PC-3 (cell line): ENCODE measurements at regions not wholly inside any gene's neighbourhood (a gene's known extent, or its start where the extent isn't known, plus 50 kb on each side); places are given as distances from the start of the nearest gene placed in this dataset.
A peak's percentile ranks its signal among the peaks of the same experiment; 100 is the strongest.

Source experiments
- ATAC-seq: fragments of 200-7000 bp; cut with Tn5 transposase; 2 replicates; pipeline ENCODE4 v1.9.1; 2020; ENCODE audit warnings: mild to moderate bottlenecking, moderate library complexity
- BruUV-seq: library from RNA; stranded (reverse); fragments of 400-500 nt; replicated peaks from 2 replicates; lab custom pipeline; 2021; lab: Mats Ljungman, UMichigan
- CTCF ChIA-PET: fragments of 300-600 bp; sonication (Branson Sonifier 250); formaldehyde crosslinking; loops from one replicate; lab custom pipeline; 2022; ENCODE audit warnings: antibody characterized with exemption; lab: Charles Lee
- POLR2A ChIA-PET: fragments of 300-600 bp; sonication (Branson Sonifier 250); formaldehyde crosslinking; loops from one replicate; lab custom pipeline; 2022; ENCODE audit warnings: antibody characterized with exemption; ENCODE audit not compliant: unreplicated experiment; lab: Charles Lee
- DNase-seq: peaks from one replicate; pipeline ENCODE4 v3.0.0-alpha.2; 2015
- H2AFZ ChIP-seq: fragments of 300-600 bp; sonication (generic); 2 replicates; pipeline ENCODE4 v1.6.0; 2016; ENCODE audit warnings: antibody characterized with exemption, low read length
- H3F3A ChIP-seq: fragments of 300-600 bp; sonication (generic); one replicate; pipeline ENCODE4 v1.6.0; 2017; ENCODE audit warnings: antibody characterized with exemption, low read length, control low read depth, mild to moderate bottlenecking; ENCODE audit not compliant: unreplicated experiment
- H3K27ac ChIP-seq: fragments of 300-600 bp; sonication (generic); 2 replicates; pipeline ENCODE4 v1.5.1; 2016; ENCODE audit warnings: mild to moderate bottlenecking, low read length
- H3K27me3 ChIP-seq: fragments of 300-600 bp; sonication (generic); 2 replicates; pipeline ENCODE4 v1.6.1; 2016; ENCODE audit warnings: low read length, mixed read lengths
- H3K36me3 ChIP-seq: fragments of 300-600 bp; sonication (generic); 2 replicates; pipeline ENCODE4 v1.6.1; 2016; ENCODE audit warnings: low read depth, mixed run types, low read length, mixed read lengths
- H3K4me1 ChIP-seq: fragments of 300-600 bp; sonication (generic); 2 replicates; pipeline ENCODE4 v1.5.1; 2016; ENCODE audit warnings: low read length; ENCODE audit not compliant: insufficient read depth
- H3K4me2 ChIP-seq: fragments of 300-600 bp; sonication (generic); 2 replicates; pipeline ENCODE4 v1.6.0; 2016; ENCODE audit warnings: low read length
- H3K4me3 ChIP-seq: fragments of 300-600 bp; sonication (generic); 2 replicates; pipeline ENCODE4 v1.5.1; 2016; ENCODE audit warnings: mild to moderate bottlenecking, low read length, mixed read lengths
- H3K79me2 ChIP-seq: fragments of 300-600 bp; sonication (generic); 2 replicates; pipeline ENCODE4 v1.6.1; 2017; ENCODE audit warnings: low read length, mixed read lengths
- H3K9ac ChIP-seq: fragments of 300-600 bp; sonication (generic); 2 replicates; pipeline ENCODE4 v1.6.0; 2016; ENCODE audit warnings: mild to moderate bottlenecking, low read length
- H3K9me2 ChIP-seq: fragments of 300-600 bp; sonication (generic); replicated peaks from 2 replicates; pipeline ENCODE4 v1.6.1; 2016; ENCODE audit warnings: mixed run types, low read length, mixed read lengths
- H3K9me3 ChIP-seq: fragments of 300-600 bp; sonication (generic); 2 replicates; pipeline ENCODE4 v1.6.1; 2016; ENCODE audit warnings: low read length, mixed read lengths
- H4K20me1 ChIP-seq: fragments of 300-600 bp; sonication (generic); 2 replicates; pipeline ENCODE4 v1.6.1; 2016; ENCODE audit warnings: low read length, mixed read lengths
- EZH2 ChIP-seq: fragments of 300-600 bp; sonication (generic); IDR thresholded peaks from one replicate; pipeline ENCODE4 v1.6.1; 2017; ENCODE audit warnings: antibody characterized with exemption, mild to moderate bottlenecking, low read length; ENCODE audit not compliant: unreplicated experiment
- EZH2phosphoT487 ChIP-seq: fragments of 300-600 bp; sonication (generic); IDR thresholded peaks from 2 replicates; pipeline ENCODE4 v1.6.1; 2018; ENCODE audit warnings: mild to moderate bottlenecking, antibody characterized with exemption, low read length, borderline replicate concordance
- intact Hi-C: fragments of 100-400 bp; cut with micrococcal nuclease; formaldehyde crosslinking; loops from 2 replicates; pipeline ENCODE4 v1.9.0; 2023
- TF ChIP-seq, protein P1 (sequence below): fragments of 300-600 bp; sonication (generic); conservative IDR thresholded peaks from 2 replicates; pipeline ENCODE4 v1.5.1; 2017; ENCODE audit warnings: antibody characterized with exemption, low read depth, mild to moderate bottlenecking, low read length

DNA sequence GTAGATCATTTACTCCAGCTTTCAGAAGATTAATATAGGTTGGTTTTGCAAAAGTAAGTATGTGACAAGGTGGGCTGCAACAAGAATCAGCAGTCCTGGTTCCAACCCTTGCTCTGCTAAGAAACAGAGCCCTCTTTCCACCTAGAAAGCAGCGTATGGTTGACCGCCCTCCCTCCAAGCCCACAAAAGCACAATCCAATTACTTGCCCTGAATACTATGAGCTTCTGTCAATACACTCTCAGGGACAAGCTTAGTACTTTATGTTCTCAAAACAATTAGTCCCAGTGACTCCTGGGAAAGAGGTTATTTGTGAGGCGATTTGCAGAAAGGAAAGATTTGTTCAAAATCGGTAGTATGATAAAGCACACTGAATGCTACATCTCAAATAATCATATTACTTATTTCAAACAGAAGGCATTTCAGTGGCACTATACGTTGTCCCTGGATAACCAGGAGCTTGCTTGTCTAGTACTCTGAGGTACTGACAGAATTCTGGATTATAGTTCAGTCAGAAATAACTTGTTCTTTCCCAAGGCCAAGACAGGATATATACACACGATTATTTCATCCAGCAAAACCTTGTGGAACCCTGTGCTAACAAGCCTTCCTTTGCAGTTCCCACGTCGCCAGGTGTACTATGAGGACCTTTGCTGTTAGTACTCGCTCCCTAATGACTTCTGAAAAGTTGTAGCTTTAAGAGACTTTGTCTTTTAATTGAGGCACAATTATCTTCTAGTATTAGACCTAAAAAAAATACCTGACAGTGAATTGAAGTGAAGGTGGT, 96.9 kb upstream of the ADTRP start:
- no peak for ATAC-seq
- Histone ChIP-seq H2AFZ (no peak overlapping the region), H3K4me3 (no peak overlapping the region), H3K36me3 (no peaks in the 10 kb centered on the region), H3K4me1 (0 out of 2 replicates have a peak, but pooled peaks cover under 1% of the 10 kb centered on the region), H3K79me2 (no peaks in the 10 kb centered on the region), H4K20me1 (no peaks in the 10 kb centered on the region), H3K9me2 (no peaks in the 10 kb centered on the region), H3F3A (no peaks in the 10 kb centered on the region), H3K4me2 (no peak overlapping the region), H3K27ac (no peak overlapping the region), H3K27me3 (no peaks in the 10 kb centered on the region), H3K9ac (no peak overlapping the region), H3K9me3 (no peaks in the 10 kb centered on the region)
- intact Hi-C loops: no loop called here
- no TSS peak for BruUV-seq
- DNase-seq: no peak
- ChIA-PET POLR2A (no interaction called here), CTCF (no interaction called here)
- TF ChIP-seq, protein P1, sequence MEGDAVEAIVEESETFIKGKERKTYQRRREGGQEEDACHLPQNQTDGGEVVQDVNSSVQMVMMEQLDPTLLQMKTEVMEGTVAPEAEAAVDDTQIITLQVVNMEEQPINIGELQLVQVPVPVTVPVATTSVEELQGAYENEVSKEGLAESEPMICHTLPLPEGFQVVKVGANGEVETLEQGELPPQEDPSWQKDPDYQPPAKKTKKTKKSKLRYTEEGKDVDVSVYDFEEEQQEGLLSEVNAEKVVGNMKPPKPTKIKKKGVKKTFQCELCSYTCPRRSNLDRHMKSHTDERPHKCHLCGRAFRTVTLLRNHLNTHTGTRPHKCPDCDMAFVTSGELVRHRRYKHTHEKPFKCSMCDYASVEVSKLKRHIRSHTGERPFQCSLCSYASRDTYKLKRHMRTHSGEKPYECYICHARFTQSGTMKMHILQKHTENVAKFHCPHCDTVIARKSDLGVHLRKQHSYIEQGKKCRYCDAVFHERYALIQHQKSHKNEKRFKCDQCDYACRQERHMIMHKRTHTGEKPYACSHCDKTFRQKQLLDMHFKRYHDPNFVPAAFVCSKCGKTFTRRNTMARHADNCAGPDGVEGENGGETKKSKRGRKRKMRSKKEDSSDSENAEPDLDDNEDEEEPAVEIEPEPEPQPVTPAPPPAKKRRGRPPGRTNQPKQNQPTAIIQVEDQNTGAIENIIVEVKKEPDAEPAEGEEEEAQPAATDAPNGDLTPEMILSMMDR: no peak
- TF ChIP-seq EZH2phosphoT487: no peak

DNA sequence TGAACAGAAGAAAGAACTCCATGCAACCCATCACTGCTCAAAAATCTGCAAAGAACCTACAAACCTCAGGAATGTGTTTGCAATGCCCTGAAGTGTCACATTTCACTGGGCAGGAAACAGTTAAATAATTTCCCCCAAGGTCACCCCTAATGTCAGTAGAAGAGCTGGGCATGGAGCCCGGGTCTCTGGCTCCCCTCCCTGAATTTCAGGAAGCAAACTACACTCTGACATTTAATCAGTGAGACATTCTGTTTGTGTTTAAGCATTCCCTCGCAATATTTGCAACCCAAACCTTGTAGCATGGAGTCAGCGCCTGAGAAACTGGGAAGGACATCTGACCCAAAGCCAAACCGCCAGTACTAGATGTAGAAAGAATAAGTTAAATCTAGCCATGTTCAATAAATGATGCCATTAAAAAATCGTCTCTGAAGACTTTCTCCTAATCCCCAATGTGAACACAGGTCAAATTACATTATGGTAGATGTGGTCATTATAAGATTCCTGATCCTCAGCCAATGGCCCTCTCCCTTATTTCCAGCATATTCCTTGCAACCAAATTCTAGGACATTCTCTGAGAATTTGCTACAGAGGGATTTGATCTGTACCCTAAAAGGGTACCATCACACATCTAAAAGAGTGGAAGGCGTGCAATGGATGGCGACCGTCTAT, 91.2 kb upstream of the ADTRP start:
- H2AFZ ChIP-seq: peak overlapping the region; percentile 49; the same call in 1 of the 2 replicates
- H3K9me2 ChIP-seq: no peaks in the 10 kb centered on the region
- H3K4me2 ChIP-seq: peak overlapping the region; percentile 23; the same call in 1 of the 2 replicates
- H3K27ac ChIP-seq: peak overlapping the region; percentile 40
- intact Hi-C loops: no loop called here
- no peaks in the 10 kb centered on the region for H3K79me2 ChIP-seq
- no peaks in the 10 kb centered on the region for H3F3A ChIP-seq
- TF ChIP-seq EZH2 (no peak), EZH2phosphoT487 (no peak)
- TF ChIP-seq, protein P1: no peak
- ATAC-seq (peak; percentile 64), DNase-seq (peak; percentile 71)
- H3K9ac ChIP-seq: no peak overlapping the region
- H3K4me1 ChIP-seq: peaks cover 17% of the 10 kb centered on the region
- BruUV-seq: no TSS peak
- ChIA-PET CTCF (no interaction called here), POLR2A (interaction anchor here (0.6 kb wide), 1 partner anchor 41 kb away, joined by 3 read pairs; no protein-coding TSS in a partner anchor)
- H3K36me3 ChIP-seq: no peaks in the 10 kb centered on the region
- no peak overlapping the region for H3K4me3 ChIP-seq
- no peaks in the 10 kb centered on the region for H3K9me3 ChIP-seq
- H4K20me1 ChIP-seq: no peaks in the 10 kb centered on the region
- H3K27me3 ChIP-seq: no peaks in the 10 kb centered on the region

DNA sequence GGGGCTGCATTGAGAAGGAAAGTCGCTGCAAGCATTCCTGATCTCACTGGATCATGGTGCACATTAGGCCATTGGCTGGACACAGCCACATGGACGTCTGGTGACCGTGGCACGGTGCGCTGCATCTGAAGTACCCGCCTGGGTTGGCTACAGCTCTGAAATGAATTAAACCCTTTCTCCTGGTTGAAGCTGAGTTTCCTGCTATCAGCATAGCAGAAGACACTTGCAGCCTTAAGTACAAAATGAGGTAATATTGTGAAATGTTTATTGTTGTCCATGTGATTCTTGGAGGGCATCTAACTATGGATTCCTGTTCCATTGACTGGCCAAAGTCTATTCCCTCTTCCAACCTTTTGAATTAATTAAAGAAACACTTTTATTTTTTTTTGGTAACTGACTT, 89.8 kb upstream of the ADTRP start:
- Histone ChIP-seq H3K27me3 (no peaks in the 10 kb centered on the region), H2AFZ (no peak overlapping the region), H3K79me2 (no peaks in the 10 kb centered on the region), H3K4me1 (peaks cover 17% of the 10 kb centered on the region), H3K4me3 (no peak overlapping the region), H3K9ac (no peak overlapping the region), H4K20me1 (no peaks in the 10 kb centered on the region), H3K4me2 (no peak overlapping the region), H3K9me3 (no peaks in the 10 kb centered on the region), H3K9me2 (no peaks in the 10 kb centered on the region), H3K36me3 (no peaks in the 10 kb centered on the region), H3K27ac (no peak overlapping the region), H3F3A (no peaks in the 10 kb centered on the region)
- intact Hi-C loops: no loop called here
- TF ChIP-seq EZH2: no peak
- TF ChIP-seq, protein P1: no peak
- TF ChIP-seq EZH2phosphoT487: no peak
- DNase-seq (no peak), ATAC-seq (no peak)
- BruUV-seq: no TSS peak
- ChIA-PET POLR2A (no interaction called here), CTCF (no interaction called here)
